Fibroblast of lung (primary cell): ENCODE measurements at regions not wholly inside any gene's neighbourhood (a gene's known extent, or its start where the extent isn't known, plus 50 kb on each side); places are given as distances from the start of the nearest gene placed in this dataset.

Experiments
- DNase-seq, 2 donors: peaks; one replicate each; pipeline versions ENCODE4 v3.0.0 to v3.0.0-alpha.2; 2010; ENCODE audit warnings: low read depth in 2 of 2
- H2AFZ ChIP-seq: 2 replicates; pipeline ENCODE4 v1.5.1; 2012; ENCODE audit warnings: low read length, control low read depth, inconsistent platforms
- H3K27ac ChIP-seq: 2 replicates; pipeline ENCODE4 v1.5.1; 2011; ENCODE audit warnings: low read length, control low read depth; ENCODE audit not compliant: insufficient read depth
- H3K27me3 ChIP-seq: 2 replicates; pipeline ENCODE4 v1.5.1; 2011; ENCODE audit warnings: mild to moderate bottlenecking, low read length; ENCODE audit not compliant: control insufficient read depth, insufficient read depth
- H3K36me3 ChIP-seq: 2 replicates; pipeline ENCODE4 v1.5.1; 2011; ENCODE audit warnings: low read length; ENCODE audit not compliant: control insufficient read depth, insufficient read depth
- H3K4me1 ChIP-seq: 2 replicates; pipeline ENCODE4 v1.5.1; 2011; ENCODE audit warnings: low read length; ENCODE audit not compliant: control insufficient read depth, insufficient read depth; ENCODE audit errors: extremely low read depth
- H3K4me2 ChIP-seq: 2 replicates; pipeline ENCODE4 v1.5.1; 2011; ENCODE audit warnings: low read length, control low read depth; ENCODE audit not compliant: insufficient read depth; ENCODE audit errors: extremely low read depth
- H3K4me3 ChIP-seq, 4 experiments: fragments of 200-600 bp in 1 of 4; sonication (generic) in 1 of 4; replicated peaks in 1 of 4; 2 replicates each; pipeline ENCODE4 v1.5.1; 2011 to 2016; ENCODE audit warnings: low read length in 4 of 4, low read depth in 3 of 4, mild to moderate bottlenecking in 3 of 4, control low read depth in 2 of 4, inconsistent platforms in 1 of 4, mixed read lengths in 1 of 4; ENCODE audit not compliant: insufficient read depth in 1 of 4; ENCODE audit errors: control extremely low read depth in 1 of 4
- H3K79me2 ChIP-seq: 2 replicates; pipeline ENCODE4 v1.5.1; 2012; ENCODE audit warnings: mild to moderate bottlenecking, low read length, inconsistent platforms; ENCODE audit not compliant: control insufficient read depth, insufficient read depth
- H3K9ac ChIP-seq: 2 replicates; pipeline ENCODE4 v1.5.1; 2011; ENCODE audit warnings: mild to moderate bottlenecking, low read length, control low read depth; ENCODE audit not compliant: insufficient read depth
- H3K9me3 ChIP-seq: 2 replicates; pipeline ENCODE4 v1.5.1; 2012; ENCODE audit warnings: low read depth, low read length; ENCODE audit not compliant: control insufficient read depth, insufficient read depth
- H4K20me1 ChIP-seq: 2 replicates; pipeline ENCODE4 v1.5.1; 2011; ENCODE audit warnings: low read length; ENCODE audit not compliant: control insufficient read depth, insufficient read depth; ENCODE audit errors: extremely low read depth
- CTCF ChIP-seq, 2 donors: IDR thresholded peaks in 1 of 2; conservative IDR thresholded peaks in 1 of 2; 1 replicate in 1 of 2; 2 replicates in 1 of 2; pipeline ENCODE4 v1.5.1; 2011 to 2012; ENCODE audit warnings: low read length in 2 of 2, control low read depth in 1 of 2, inconsistent platforms in 1 of 2, low read depth in 1 of 2, mild to moderate bottlenecking in 1 of 2
- EZH2 ChIP-seq: IDR thresholded peaks from 2 replicates; pipeline ENCODE4 v1.5.1; 2012; ENCODE audit warnings: low read length, control low read depth, mild to moderate bottlenecking; ENCODE audit errors: missing control alignments

GRCh38 chr1:29958271-29958670 lies 721.9 kb downstream of the PTPRU start:
- no peak overlapping the region for H2AFZ ChIP-seq
- no peak for DNase-seq
- no peaks in the 10 kb centered on the region for H4K20me1 ChIP-seq
- TF ChIP-seq CTCF (conservative IDR thresholded peaks at IDR 0.05 in 1 of 2, IDR thresholded peaks at IDR 0.05 in 1 of 2; ENCODE audit: low read depth in 1 of 2, low read length in 2 of 2) (no peak), EZH2 (no peak)
- no peaks in the 10 kb centered on the region for H3K27me3 ChIP-seq
- no peaks in the 10 kb centered on the region for H3K9me3 ChIP-seq
- H3K36me3 ChIP-seq = no peaks in the 10 kb centered on the region
- H3K79me2 ChIP-seq = no peaks in the 10 kb centered on the region
- no peak overlapping the region for H3K27ac ChIP-seq
- H3K4me2 ChIP-seq = no peak overlapping the region
- no peak overlapping the region for H3K9ac ChIP-seq
- no peak overlapping the region for H3K4me3 ChIP-seq
- H3K4me1 ChIP-seq = no peaks in the 10 kb centered on the region

- no peaks in the 10 kb centered on the region for H3K9me3 ChIP-seq
- no peaks in the 10 kb centered on the region for H3K4me1 ChIP-seq
- no peak overlapping the region for H3K4me3 ChIP-seq
- TF ChIP-seq EZH2 (no peak), CTCF (conservative IDR thresholded peaks at IDR 0.05 in 1 of 2, IDR thresholded peaks at IDR 0.05 in 1 of 2; ENCODE audit: low read depth in 1 of 2, low read length in 2 of 2) (no peak)
- no peaks in the 10 kb centered on the region for H4K20me1 ChIP-seq
- no peak overlapping the region for H2AFZ ChIP-seq
- H3K4me2 ChIP-seq = no peak overlapping the region
- H3K27me3 ChIP-seq = no peaks in the 10 kb centered on the region
- no peak overlapping the region for H3K27ac ChIP-seq
- no peak overlapping the region for H3K9ac ChIP-seq
- H3K36me3 ChIP-seq = no peaks in the 10 kb centered on the region
- DNase-seq = no peak
- H3K79me2 ChIP-seq = no peaks in the 10 kb centered on the region
These were observed 720.2 kb downstream of the PTPRU start for GRCh38 chr1:29956349-29957030.

GRCh38 chr1:29954591-29954990 lies 718.3 kb downstream of the PTPRU start:
- Histone ChIP-seq H3K36me3 (no peaks in the 10 kb centered on the region), H3K9ac (no peak overlapping the region), H3K4me3 (no peak overlapping the region), H3K4me1 (no peaks in the 10 kb centered on the region), H3K4me2 (no peak overlapping the region), H3K27ac (no peak overlapping the region), H3K27me3 (no peaks in the 10 kb centered on the region), H3K9me3 (no peaks in the 10 kb centered on the region), H4K20me1 (no peaks in the 10 kb centered on the region), H3K79me2 (no peaks in the 10 kb centered on the region), H2AFZ (no peak overlapping the region)
- TF ChIP-seq CTCF (conservative IDR thresholded peaks at IDR 0.05 in 1 of 2, IDR thresholded peaks at IDR 0.05 in 1 of 2; ENCODE audit: low read depth in 1 of 2, low read length in 2 of 2) = no peak
- no peak for TF ChIP-seq EZH2
- no peak for DNase-seq
